ENCODE measurements at regions not wholly inside any gene's neighbourhood (a gene's known extent, or its start where the extent isn't known, plus 50 kb on each side); places are given as distances from the start of the nearest gene placed in this dataset.

- TF ChIP-seq CUX1 (IDR thresholded peaks at IDR 0.05; ENCODE audit: insufficient replicate concordance, low read depth, low read length) (no peak), TCF12 (IDR thresholded peaks at IDR 0.05; ENCODE audit: low read depth, low read length) (no peak), RCOR1 (conservative IDR thresholded peaks at IDR 0.05; ENCODE audit: low read depth, low read length) (no peak), STAT1 (conservative IDR thresholded peaks at IDR 0.05) (no peak), ATF7 (IDR thresholded peaks at IDR 0.05; ENCODE audit: low read depth) (no peak), FOS (IDR thresholded peaks at IDR 0.05; ENCODE audit: borderline replicate concordance, extremely low read depth, insufficient read length) (no peak), ZZZ3 (IDR thresholded peaks at IDR 0.05; ENCODE audit: control insufficient read depth, insufficient read length, low read depth) (no peak)
Measured at GRCh38 chr12:34402228-34402898, 380.1 kb downstream of the ALG10 start (continued).
